Endothelial cell of umbilical vein (primary cell): ENCODE measurements at regions not wholly inside any gene's neighbourhood (a gene's known extent, or its start where the extent isn't known, plus 50 kb on each side); places are given as distances from the start of the nearest gene placed in this dataset.

Experiments
- BruUV-seq: library from RNA; stranded (reverse); fragments of 400-500 nt; replicated peaks from 2 replicates; lab custom pipeline; 2021; lab: Mats Ljungman, UMichigan
- CTCF ChIA-PET: fragments of 300-600, 350-600 bp; sonication (Branson Sonifier 250); formaldehyde crosslinking; loops from one replicate; lab custom pipeline; 2021; ENCODE audit warnings: antibody characterized with exemption, inconsistent platforms; lab: Charles Lee
- POLR2A ChIA-PET: fragments of 300-600, 350-600 bp; sonication (Branson Sonifier 250); formaldehyde crosslinking; loops from one replicate; lab custom pipeline; 2021; ENCODE audit warnings: antibody characterized with exemption, inconsistent platforms; lab: Charles Lee
- DNase-seq: peaks from one replicate; pipeline ENCODE4 v3.0.0-alpha.2; 2011; ENCODE audit warnings: low read depth, low spot score
- FAIRE-seq: peaks from 2 replicates; lab custom pipeline; 2011; peaks lifted over from hg19 to GRCh38; lab: Jason Lieb, UNC
- H2AFZ ChIP-seq: 2 replicates; pipeline ENCODE4 v1.6.0; 2012; ENCODE audit warnings: low read depth, low read length, control low read depth, inconsistent platforms
- H3K27ac ChIP-seq: 2 replicates; pipeline ENCODE4 v1.5.1; 2011; ENCODE audit warnings: low read depth, mild to moderate bottlenecking, control low read depth, low read length, moderate library complexity; ENCODE audit not compliant: insufficient read depth
- H3K27me3 ChIP-seq, 2 experiments: 2 replicates each; pipeline versions ENCODE4 v1.6.0 to v1.6.1; 2011; ENCODE audit warnings: low read length in 2 of 2, mixed read lengths in 1 of 2; ENCODE audit not compliant: control insufficient read depth in 2 of 2, insufficient read depth in 2 of 2
- H3K36me3 ChIP-seq, 2 experiments: 2 replicates in 1 of 2; 3 replicates in 1 of 2; pipeline ENCODE4 v1.5.1; 2011; ENCODE audit warnings: low read length in 2 of 2, mild to moderate bottlenecking in 1 of 2, moderate library complexity in 1 of 2; ENCODE audit not compliant: control insufficient read depth in 2 of 2, insufficient read depth in 2 of 2; ENCODE audit errors: extremely low read depth in 1 of 2
- H3K4me1 ChIP-seq: 3 replicates; pipeline ENCODE4 v1.5.1; 2011; ENCODE audit warnings: mild to moderate bottlenecking, low read length; ENCODE audit not compliant: control insufficient read depth, insufficient read depth; ENCODE audit errors: extremely low read depth
- H3K4me2 ChIP-seq: 2 replicates; pipeline ENCODE4 v1.6.1; 2011; ENCODE audit warnings: low read length, control low read depth, mixed read lengths; ENCODE audit not compliant: insufficient read depth
- H3K4me3 ChIP-seq, 3 experiments: fragments of 200-600 bp in 1 of 3; sonication (generic), shearing (Covaris generic) in 1 of 3; replicated peaks in 1 of 3; 2 replicates each; pipeline ENCODE4 v1.5.1; 2011 to 2016; ENCODE audit warnings: control low read depth in 3 of 3, low read length in 3 of 3, mild to moderate bottlenecking in 2 of 3, inconsistent platforms in 1 of 3, low read depth in 1 of 3, moderate library complexity in 1 of 3; ENCODE audit not compliant: insufficient read depth in 1 of 3
- H3K79me2 ChIP-seq: 2 replicates; pipeline ENCODE4 v1.6.0; 2012; ENCODE audit warnings: low read length, inconsistent platforms; ENCODE audit not compliant: control insufficient read depth, insufficient read depth
- H3K9ac ChIP-seq: replicated peaks from 2 replicates; pipeline ENCODE3; 2011; ENCODE audit warnings: low read length, control low read depth; ENCODE audit not compliant: insufficient read depth; ENCODE audit errors: extremely low read depth
- H3K9me1 ChIP-seq: replicated peaks from 3 replicates; pipeline ENCODE4 v1.6.0; 2011; ENCODE audit warnings: mild to moderate bottlenecking, low read length; ENCODE audit not compliant: control insufficient read depth, insufficient read depth; ENCODE audit errors: extremely low read depth
- H3K9me3 ChIP-seq: replicated peaks from 2 replicates; pipeline ENCODE4 v1.5.1; 2012; ENCODE audit warnings: low read length, inconsistent platforms; ENCODE audit not compliant: control insufficient read depth, insufficient read depth
- H4K20me1 ChIP-seq: replicated peaks from 2 replicates; pipeline ENCODE3; 2011; ENCODE audit warnings: mild to moderate bottlenecking, low read length; ENCODE audit not compliant: control insufficient read depth, insufficient read depth; ENCODE audit errors: extremely low read depth
- EZH2 ChIP-seq: IDR thresholded peaks from 2 replicates; pipeline ENCODE4 v1.6.1; 2012; ENCODE audit warnings: borderline replicate concordance, low read depth, mild to moderate bottlenecking, moderate library complexity, low read length, inconsistent platforms; ENCODE audit not compliant: severe bottlenecking
- FOS ChIP-seq: IDR thresholded peaks from 2 replicates; pipeline ENCODE4 v1.6.1; 2011; ENCODE audit warnings: mild to moderate bottlenecking, low read length, moderate library complexity, borderline replicate concordance; ENCODE audit not compliant: insufficient read depth
- GATA2 ChIP-seq: IDR thresholded peaks from 2 replicates; pipeline ENCODE4 v1.7.0; 2011; ENCODE audit warnings: low read depth, mild to moderate bottlenecking, moderate library complexity, mixed read lengths, low read length; ENCODE audit not compliant: insufficient read length, insufficient read depth
- JUN ChIP-seq: IDR thresholded peaks from 2 replicates; pipeline ENCODE4 v1.6.1; 2011; ENCODE audit warnings: borderline replicate concordance, low read depth; ENCODE audit not compliant: insufficient read length, insufficient read depth
- MAX ChIP-seq: IDR thresholded peaks from 2 replicates; pipeline ENCODE4 v1.6.1; 2011; ENCODE audit not compliant: insufficient read depth, insufficient read length
- MYC ChIP-seq: IDR thresholded peaks from one replicate; pipeline ENCODE4 v1.6.1; 2011; ENCODE audit warnings: mild to moderate bottlenecking, low read depth, low read length
- POLR2A ChIP-seq: IDR thresholded peaks from 2 replicates; pipeline ENCODE4 v1.6.1; 2012; ENCODE audit warnings: low read depth, mild to moderate bottlenecking, control low read depth, low read length
- POLR2AphosphoS5 ChIP-seq: IDR thresholded peaks from 2 replicates; pipeline ENCODE4 v1.6.1; 2012; ENCODE audit warnings: low read depth, mild to moderate bottlenecking, control low read depth, low read length, moderate library complexity; ENCODE audit not compliant: insufficient read depth
- dilution Hi-C: fragments of 300-500 bp; cut with MboI; formaldehyde crosslinking; loops from one replicate; pipeline ENCODE4 v1.15.0; 2019; ENCODE audit warnings: low sequenced_read_pairs; ENCODE audit not compliant: extremely low pct_ligation_motif_present
- intact Hi-C: fragments of 100-400 bp; cut with micrococcal nuclease; formaldehyde crosslinking; loops from one replicate; pipeline ENCODE4 v1.10.0; 2022
- TF ChIP-seq, protein P1 (sequence below), 2 donors: IDR thresholded peaks; 1 replicate in 1 of 2; 2 replicates in 1 of 2; pipeline ENCODE4 v1.5.1; 2011; ENCODE audit warnings: low read length in 2 of 2, mild to moderate bottlenecking in 2 of 2, moderate library complexity in 2 of 2, control low read depth in 1 of 2, inconsistent platforms in 1 of 2, low read depth in 1 of 2; ENCODE audit not compliant: insufficient read depth in 1 of 2; ENCODE audit errors: extremely low read depth in 1 of 2

DNA sequence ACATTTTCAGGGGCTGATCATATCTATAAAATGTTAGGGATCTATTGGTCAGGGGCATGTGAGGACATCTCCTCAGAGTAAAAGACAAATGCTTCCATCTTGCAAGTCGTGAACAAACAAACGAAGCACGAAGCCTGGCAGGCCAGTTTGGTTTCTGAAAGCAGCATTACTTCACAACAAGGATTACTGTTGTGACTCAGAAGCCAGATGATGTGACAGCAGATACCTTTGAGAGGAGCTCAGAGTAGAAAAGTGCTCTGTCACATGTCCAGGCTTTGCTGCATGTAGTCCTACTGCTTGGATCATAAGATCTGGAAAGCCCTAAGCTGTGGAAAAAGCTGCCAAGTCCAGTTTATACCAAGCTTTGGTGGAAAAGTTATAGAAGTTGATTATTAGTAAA, 1827.2 kb downstream of the ARAP2 start:
- POLR2A ChIA-PET = no interaction called here
- Histone ChIP-seq H3K9me3 (no peaks in the 10 kb centered on the region), H2AFZ (no peak overlapping the region), H3K27ac (no peak overlapping the region), H3K4me1 (no peaks in the 10 kb centered on the region), H3K27me3 (no peaks in the 10 kb centered on the region), H3K4me2 (no peak overlapping the region), H3K79me2 (no peaks in the 10 kb centered on the region), H3K9ac (no peak overlapping the region), H3K4me3 (no peak overlapping the region), H4K20me1 (no peaks in the 10 kb centered on the region), H3K9me1 (no peaks in the 10 kb centered on the region), H3K36me3 (no peaks in the 10 kb centered on the region)
- CTCF ChIA-PET = no interaction called here
- DNase-seq (no peak), FAIRE-seq (no peak)
- TF ChIP-seq MYC (no peak), POLR2AphosphoS5 (no peak), EZH2 (no peak)
- no TSS peak for BruUV-seq
- intact Hi-C loops = no loop called here
- dilution Hi-C loops = no loop called here

DNA sequence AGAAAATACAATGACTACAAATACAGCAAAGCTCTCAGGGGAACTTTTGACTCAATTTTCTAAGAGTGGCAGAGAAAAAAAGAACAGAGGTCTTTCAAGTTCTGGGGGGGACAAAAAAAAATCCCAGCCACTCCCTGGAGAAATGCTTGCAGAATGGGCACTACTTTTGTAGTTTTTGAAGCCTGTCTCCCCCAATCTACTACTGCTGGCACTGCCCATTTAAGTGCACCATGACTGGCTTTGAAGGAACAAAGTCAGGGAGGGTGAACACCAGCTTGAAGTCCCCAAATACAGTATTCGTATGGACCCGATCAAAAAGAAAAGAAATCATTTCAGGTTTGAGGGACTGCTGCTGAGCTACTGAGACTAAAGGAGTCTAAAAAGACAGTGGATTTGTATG, 1824.4 kb downstream of the ARAP2 start:
- POLR2A ChIA-PET = no interaction called here
- no peak for TF ChIP-seq FOS
- TF ChIP-seq MAX = no peak
- TF ChIP-seq, protein P1, sequence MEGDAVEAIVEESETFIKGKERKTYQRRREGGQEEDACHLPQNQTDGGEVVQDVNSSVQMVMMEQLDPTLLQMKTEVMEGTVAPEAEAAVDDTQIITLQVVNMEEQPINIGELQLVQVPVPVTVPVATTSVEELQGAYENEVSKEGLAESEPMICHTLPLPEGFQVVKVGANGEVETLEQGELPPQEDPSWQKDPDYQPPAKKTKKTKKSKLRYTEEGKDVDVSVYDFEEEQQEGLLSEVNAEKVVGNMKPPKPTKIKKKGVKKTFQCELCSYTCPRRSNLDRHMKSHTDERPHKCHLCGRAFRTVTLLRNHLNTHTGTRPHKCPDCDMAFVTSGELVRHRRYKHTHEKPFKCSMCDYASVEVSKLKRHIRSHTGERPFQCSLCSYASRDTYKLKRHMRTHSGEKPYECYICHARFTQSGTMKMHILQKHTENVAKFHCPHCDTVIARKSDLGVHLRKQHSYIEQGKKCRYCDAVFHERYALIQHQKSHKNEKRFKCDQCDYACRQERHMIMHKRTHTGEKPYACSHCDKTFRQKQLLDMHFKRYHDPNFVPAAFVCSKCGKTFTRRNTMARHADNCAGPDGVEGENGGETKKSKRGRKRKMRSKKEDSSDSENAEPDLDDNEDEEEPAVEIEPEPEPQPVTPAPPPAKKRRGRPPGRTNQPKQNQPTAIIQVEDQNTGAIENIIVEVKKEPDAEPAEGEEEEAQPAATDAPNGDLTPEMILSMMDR (IDR thresholded peaks at IDR 0.05; ENCODE audit: extremely low read depth in 1 of 2, insufficient read depth in 1 of 2, low read depth in 1 of 2, low read length in 2 of 2) = no peak
- no peak for TF ChIP-seq POLR2A
- no peak for TF ChIP-seq MYC
- no peak for TF ChIP-seq GATA2
- no peak for TF ChIP-seq POLR2AphosphoS5
- TF ChIP-seq EZH2 = no peak
- no peak for TF ChIP-seq JUN
- H2AFZ ChIP-seq = no peak overlapping the region
- no peaks in the 10 kb centered on the region for H3K4me1 ChIP-seq
- H3K4me2 ChIP-seq = no peak overlapping the region
- H3K9me1 ChIP-seq = no peaks in the 10 kb centered on the region
- H3K9me3 ChIP-seq = no peaks in the 10 kb centered on the region
- no peaks in the 10 kb centered on the region for H3K27me3 ChIP-seq
- BruUV-seq = no TSS peak
- intact Hi-C loops = no loop called here
- dilution Hi-C loops = no loop called here
- H3K4me3 ChIP-seq = no peak overlapping the region
- no peaks in the 10 kb centered on the region for H3K79me2 ChIP-seq
- no peaks in the 10 kb centered on the region for H3K36me3 ChIP-seq
- no peak for DNase-seq
- H3K27ac ChIP-seq = no peak overlapping the region
- FAIRE-seq = no peak
- H3K9ac ChIP-seq = no peak overlapping the region
- CTCF ChIA-PET = no interaction called here
- no peaks in the 10 kb centered on the region for H4K20me1 ChIP-seq
